ENCODE measurements at regions not wholly inside any gene's neighbourhood (a gene's known extent, or its start where the extent isn't known, plus 50 kb on each side); places are given as distances from the start of the nearest gene placed in this dataset.

DNA sequence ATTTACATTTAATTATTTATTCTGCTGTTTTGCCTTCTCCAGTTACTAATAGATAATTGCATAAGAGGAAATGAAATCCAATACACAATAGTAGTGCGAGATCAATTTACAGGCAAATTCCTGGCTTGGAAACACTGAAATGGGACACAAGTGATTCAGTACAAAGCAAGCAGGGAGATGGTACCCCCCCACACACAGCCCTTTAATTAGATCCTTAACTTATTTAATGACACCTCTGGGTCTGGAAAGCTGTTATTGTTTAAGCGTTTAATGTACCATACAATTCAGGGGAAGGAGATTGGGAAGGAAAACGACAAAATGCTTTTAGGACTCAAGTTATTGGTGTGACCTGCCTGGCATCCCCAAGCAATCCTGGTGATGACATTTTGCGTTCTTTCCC lies 318.2 kb downstream of the NPIPA8 start:
- TF ChIP-seq PTBP1 (IDR thresholded peaks at IDR 0.05; ENCODE audit: low read depth, low read length, poor library complexity, severe bottlenecking) (no peak), YEATS2 (CRISPR knock-in tag; IDR thresholded peaks at IDR 0.05; ENCODE audit: borderline replicate concordance) (no peak)
- TF ChIP-seq, protein P1, sequence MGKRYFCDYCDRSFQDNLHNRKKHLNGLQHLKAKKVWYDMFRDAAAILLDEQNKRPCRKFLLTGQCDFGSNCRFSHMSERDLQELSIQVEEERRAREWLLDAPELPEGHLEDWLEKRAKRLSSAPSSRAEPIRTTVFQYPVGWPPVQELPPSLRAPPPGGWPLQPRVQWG (CRISPR knock-in tag; IDR thresholded peaks at IDR 0.05; ENCODE audit: borderline replicate concordance, low read depth): no peak
- ATAC-seq: no peak
- Histone ChIP-seq H3K9me3 (ENCODE audit: low read length) (no peaks in the 10 kb centered on the region), H3K27me3 (ENCODE audit: control insufficient read depth in 1 of 2, insufficient read depth in 2 of 2, low read length in 2 of 2) (no peaks in the 10 kb centered on the region; a peak in 1 of 5 replicates), H3K4me1 (ENCODE audit: insufficient read depth, low read length) (no peaks in the 10 kb centered on the region), H3K79me2 (ENCODE audit: insufficient read depth, low read length) (no peaks in the 10 kb centered on the region), H3K4me3 (replicated peaks in 1 of 3; ENCODE audit: insufficient read depth in 1 of 3, low read depth in 2 of 3, low read length in 3 of 3) (no peak overlapping the region), H3K9ac (ENCODE audit: insufficient read depth, low read depth, low read length) (no peak overlapping the region), H4K20me1 (ENCODE audit: insufficient read depth, low read length) (no peaks in the 10 kb centered on the region), H3K36me3 (replicated peaks in 1 of 2; ENCODE audit: control insufficient read depth in 1 of 2, insufficient read depth in 2 of 2, low read length in 2 of 2) (no peaks in the 10 kb centered on the region), H3K27ac (ENCODE audit: extremely low read length, insufficient read depth, low read length) (no peak overlapping the region), H2AFZ (ENCODE audit: low read length) (no peak overlapping the region), H3K4me2 (ENCODE audit: low read depth, low read length) (no peak overlapping the region)
- FAIRE-seq: no peak
- WGBS (ENCODE audit: low lambda C conversion rate): 41% methylated on average over 4 of the region's 4 CpGs
- intact Hi-C loops (cut with micrococcal nuclease; ENCODE audit: unreplicated experiment): no loop called here
- in situ Hi-C loops (cut with HindIII; ENCODE audit: extremely low pct_ligation_motif_present, low pct_unique_long_range_greater_than_20kb): no loop called here
- BruUV-seq (replicated peaks): no TSS peak
- ChIA-PET CTCF (ENCODE audit: low intra/inter-chr PET ratio, low total read pairs) (no interaction called here), POLR2A (no interaction called here)
- DNase-seq (ENCODE audit: low spot score): no peak

DNA sequence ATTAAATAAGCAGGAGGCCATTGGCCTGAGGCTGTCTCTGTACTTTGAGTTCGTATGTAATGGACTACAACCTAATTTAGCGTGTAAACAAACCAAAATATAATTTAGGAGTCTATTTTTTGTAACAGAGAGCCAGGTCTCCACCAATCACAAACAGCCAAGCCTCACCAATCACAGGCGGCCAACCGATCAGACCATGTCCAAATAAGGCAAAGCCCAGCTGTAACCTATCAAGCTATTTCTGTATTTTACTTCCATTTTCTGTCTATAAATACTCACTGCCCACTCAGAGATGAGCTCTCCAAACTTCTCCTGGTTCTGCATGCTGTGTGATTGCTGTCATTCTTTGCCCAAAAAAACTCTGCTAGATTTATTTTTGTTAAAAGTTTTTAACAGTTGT lies 322.7 kb downstream of the NPIPA8 start:
- no peaks in the 10 kb centered on the region for H3K9me3 ChIP-seq (ENCODE audit: low read length)
- H3K79me2 ChIP-seq (ENCODE audit: insufficient read depth, low read length): no peaks in the 10 kb centered on the region
- no peaks in the 10 kb centered on the region for H4K20me1 ChIP-seq (ENCODE audit: insufficient read depth, low read length)
- no peaks in the 10 kb centered on the region for H3K36me3 ChIP-seq (replicated peaks in 1 of 2; ENCODE audit: control insufficient read depth in 1 of 2, insufficient read depth in 2 of 2, low read length in 2 of 2)
- no peak overlapping the region for H2AFZ ChIP-seq (ENCODE audit: low read length)
- no peak for DNase-seq (ENCODE audit: low spot score)
- no TSS peak for BruUV-seq (replicated peaks)
- WGBS (ENCODE audit: low lambda C conversion rate): 37% methylated on average over 4 of the region's 4 CpGs
- FAIRE-seq: no peak
- H3K27ac ChIP-seq (ENCODE audit: extremely low read length, insufficient read depth, low read length): no peak overlapping the region
- in situ Hi-C loops (cut with HindIII; ENCODE audit: extremely low pct_ligation_motif_present, low pct_unique_long_range_greater_than_20kb) (no loop called here), intact Hi-C loops (cut with micrococcal nuclease; ENCODE audit: unreplicated experiment) (no loop called here)
- H3K4me3 ChIP-seq (replicated peaks in 1 of 3; ENCODE audit: insufficient read depth in 1 of 3, low read depth in 2 of 3, low read length in 3 of 3): no peak overlapping the region
- no peak overlapping the region for H3K4me2 ChIP-seq (ENCODE audit: low read depth, low read length)
- no peaks in the 10 kb centered on the region for H3K27me3 ChIP-seq (ENCODE audit: control insufficient read depth in 1 of 2, insufficient read depth in 2 of 2, low read length in 2 of 2)
- peak; percentile 75; the same call in 1 of the 2 replicates for TF ChIP-seq SRF (IDR thresholded peaks at IDR 0.05; ENCODE audit: low read depth, low read length)
- TF ChIP-seq ZNF180 (CRISPR knock-in tag; IDR thresholded peaks at IDR 0.05; ENCODE audit: borderline replicate concordance, low read depth): no peak
- no peak overlapping the region for H3K9ac ChIP-seq (ENCODE audit: insufficient read depth, low read depth, low read length)
- POLR2A ChIA-PET: no interaction called here
- CTCF ChIA-PET (ENCODE audit: low intra/inter-chr PET ratio, low total read pairs): no interaction called here
- no peaks in the 10 kb centered on the region for H3K4me1 ChIP-seq (ENCODE audit: insufficient read depth, low read length)
- ATAC-seq: no peak

All from HepG2 (cell line).